ENCODE measurements at regions not wholly inside any gene's neighbourhood (a gene's known extent, or its start where the extent isn't known, plus 50 kb on each side); places are given as distances from the start of the nearest gene placed in this dataset.

- H3K4me3 ChIP-seq (replicated peaks in 1 of 2; ENCODE audit: low read depth in 2 of 2, low read length in 2 of 2) = no peak overlapping the region
- TF ChIP-seq CTCF (IDR thresholded peaks at IDR 0.05; ENCODE audit: low read depth, low read length) = no peak
- DNase-seq (ENCODE audit: low read depth in 2 of 2) = no peak
Observed at GRCh38 chr15:50820808-50821382, 55.4 kb upstream of the SPPL2A start.

- DNase-seq (ENCODE audit: low read depth in 2 of 2) = no peak
- no peak for TF ChIP-seq CTCF (IDR thresholded peaks at IDR 0.05; ENCODE audit: low read depth, low read length)
- H3K4me3 ChIP-seq (replicated peaks in 1 of 2; ENCODE audit: low read depth in 2 of 2, low read length in 2 of 2) = no peak overlapping the region
Observed at GRCh38 chr15:50819344-50819743, 53.8 kb upstream of the SPPL2A start.

GRCh38 chr15:50815958-50816590 lies 50.6 kb upstream of the SPPL2A start:
- H3K4me3 ChIP-seq (replicated peaks in 1 of 2; ENCODE audit: low read depth in 2 of 2, low read length in 2 of 2) = no peak overlapping the region
- no peak for DNase-seq (ENCODE audit: low read depth in 2 of 2)
- TF ChIP-seq CTCF (IDR thresholded peaks at IDR 0.05; ENCODE audit: low read depth, low read length) = no peak

Measured in cardiac fibroblast (primary cell).